ENCODE measurements at regions not wholly inside any gene's neighbourhood (a gene's known extent, or its start where the extent isn't known, plus 50 kb on each side); places are given as distances from the start of the nearest gene placed in this dataset.

- TF ChIP-seq, protein P1, sequence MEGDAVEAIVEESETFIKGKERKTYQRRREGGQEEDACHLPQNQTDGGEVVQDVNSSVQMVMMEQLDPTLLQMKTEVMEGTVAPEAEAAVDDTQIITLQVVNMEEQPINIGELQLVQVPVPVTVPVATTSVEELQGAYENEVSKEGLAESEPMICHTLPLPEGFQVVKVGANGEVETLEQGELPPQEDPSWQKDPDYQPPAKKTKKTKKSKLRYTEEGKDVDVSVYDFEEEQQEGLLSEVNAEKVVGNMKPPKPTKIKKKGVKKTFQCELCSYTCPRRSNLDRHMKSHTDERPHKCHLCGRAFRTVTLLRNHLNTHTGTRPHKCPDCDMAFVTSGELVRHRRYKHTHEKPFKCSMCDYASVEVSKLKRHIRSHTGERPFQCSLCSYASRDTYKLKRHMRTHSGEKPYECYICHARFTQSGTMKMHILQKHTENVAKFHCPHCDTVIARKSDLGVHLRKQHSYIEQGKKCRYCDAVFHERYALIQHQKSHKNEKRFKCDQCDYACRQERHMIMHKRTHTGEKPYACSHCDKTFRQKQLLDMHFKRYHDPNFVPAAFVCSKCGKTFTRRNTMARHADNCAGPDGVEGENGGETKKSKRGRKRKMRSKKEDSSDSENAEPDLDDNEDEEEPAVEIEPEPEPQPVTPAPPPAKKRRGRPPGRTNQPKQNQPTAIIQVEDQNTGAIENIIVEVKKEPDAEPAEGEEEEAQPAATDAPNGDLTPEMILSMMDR (IDR thresholded peaks at IDR 0.05), result no peak
- TF ChIP-seq POLR2A (IDR thresholded peaks at IDR 0.05), result no peak
Observed at GRCh38 chr2:81260320-81260719, 955.8 kb upstream of the LRRTM1 start.

All from testis (tissue), 2 donors.